GM23338 (cell line): ENCODE measurements at regions not wholly inside any gene's neighbourhood (a gene's known extent, or its start where the extent isn't known, plus 50 kb on each side); places are given as distances from the start of the nearest gene placed in this dataset.

Experiments
- ATAC-seq: fragments of 200-7000 bp; cut with Tn5 transposase; 3 replicates; pipeline ENCODE4 v1.9.1; 2020
- DNase-seq: peaks from one replicate; pipeline ENCODE4 v3.0.0-alpha.2; 2015; ENCODE audit warnings: low spot score
- H2AFZ ChIP-seq: fragments of 200-600 bp; sonication (generic); 2 replicates; pipeline ENCODE4 v1.8.0; 2016; ENCODE audit warnings: antibody characterized with exemption, mild to moderate bottlenecking, moderate library complexity
- H3F3A ChIP-seq: fragments of 200-600 bp; sonication (generic); replicated peaks from 2 replicates; pipeline ENCODE4 v1.8.0; 2017; ENCODE audit warnings: antibody characterized with exemption, mixed run types, low read depth
- H3K27ac ChIP-seq: fragments of 200-600 bp; sonication (generic); 2 replicates; pipeline ENCODE4 v1.6.1; 2016; ENCODE audit warnings: low read depth
- H3K27me3 ChIP-seq: fragments of 200-600 bp; sonication (generic); 2 replicates; pipeline ENCODE4 v1.8.0; 2016; ENCODE audit warnings: mild to moderate bottlenecking, mixed run types, moderate library complexity; ENCODE audit not compliant: insufficient read depth
- H3K36me3 ChIP-seq: fragments of 200-600 bp; sonication (generic); 2 replicates; pipeline ENCODE4 v1.8.0; 2016; ENCODE audit warnings: mild to moderate bottlenecking; ENCODE audit not compliant: insufficient read depth
- H3K4me1 ChIP-seq: fragments of 200-600 bp; sonication (generic); 2 replicates; pipeline ENCODE4 v1.8.0; 2016; ENCODE audit warnings: mild to moderate bottlenecking, moderate library complexity; ENCODE audit not compliant: insufficient read depth
- H3K4me2 ChIP-seq: fragments of 200-600 bp; sonication (generic); 2 replicates; pipeline ENCODE4 v1.7.1; 2017; ENCODE audit warnings: mixed run types
- H3K4me3 ChIP-seq: fragments of 200-600 bp; sonication (generic); 2 replicates; pipeline ENCODE4 v1.6.1; 2016; ENCODE audit warnings: mixed run types
- H3K79me2 ChIP-seq: fragments of 200-600 bp; sonication (generic); replicated peaks from 2 replicates; pipeline ENCODE4 v1.8.0; 2017; ENCODE audit warnings: mild to moderate bottlenecking; ENCODE audit not compliant: insufficient read depth
- H3K9me2 ChIP-seq: fragments of 200-600 bp; sonication (generic); 2 replicates; pipeline ENCODE4 v1.8.0; 2017; ENCODE audit not compliant: insufficient read depth
- H4K20me1 ChIP-seq: fragments of 200-600 bp; sonication (generic); replicated peaks from 2 replicates; pipeline ENCODE4 v1.8.0; 2017; ENCODE audit warnings: mild to moderate bottlenecking; ENCODE audit not compliant: insufficient read depth
- H3K27ac Mint-ChIP-seq: 2 replicates; pipeline ENCODE4 v1.8.0; 2020; ENCODE audit warnings: inconsistent platforms, mild to moderate bottlenecking, moderate library complexity, mixed read lengths
- H3K27me3 Mint-ChIP-seq: 3 replicates; pipeline ENCODE4 v1.8.0; 2022; ENCODE audit warnings: low read depth, mild to moderate bottlenecking, moderate library complexity, mixed read lengths, inconsistent platforms; ENCODE audit not compliant: insufficient read depth, poor library complexity
- H3K36me3 Mint-ChIP-seq: 3 replicates; pipeline ENCODE4 v1.8.0; 2021; ENCODE audit warnings: low read depth, mild to moderate bottlenecking, inconsistent platforms, moderate library complexity, mixed read lengths
- H3K4me1 Mint-ChIP-seq: 3 replicates; pipeline ENCODE4 v1.8.0; 2020; ENCODE audit warnings: mild to moderate bottlenecking, inconsistent platforms, mixed read lengths
- H3K4me3 Mint-ChIP-seq: 3 replicates; pipeline ENCODE4 v1.8.0; 2021; ENCODE audit warnings: moderate library complexity, mild to moderate bottlenecking, inconsistent platforms, mixed read lengths
- H3K9me3 Mint-ChIP-seq: 3 replicates; pipeline ENCODE4 v1.8.0; 2020; ENCODE audit warnings: moderate library complexity, mild to moderate bottlenecking, inconsistent platforms, mixed read lengths
- EZH2 ChIP-seq: fragments of 200-600 bp; sonication (generic); IDR thresholded peaks from one replicate; pipeline ENCODE4 v1.8.0; 2017; ENCODE audit warnings: antibody characterized with exemption, mild to moderate bottlenecking, low read depth; ENCODE audit not compliant: unreplicated experiment
- EZH2phosphoT487 ChIP-seq: fragments of 200-600 bp; sonication (generic); IDR thresholded peaks from one replicate; pipeline ENCODE4 v1.8.1; 2018; ENCODE audit warnings: antibody characterized with exemption; ENCODE audit not compliant: unreplicated experiment
- NANOG ChIP-seq: IDR thresholded peaks from 2 replicates; pipeline ENCODE4 v1.6.1; 2016; ENCODE audit warnings: antibody characterized with exemption, borderline replicate concordance
- POLR2AphosphoS5 ChIP-seq: IDR thresholded peaks from 2 replicates; pipeline ENCODE4 v1.6.1; 2016; ENCODE audit warnings: antibody characterized with exemption, low read depth
- REST ChIP-seq: IDR thresholded peaks from one replicate; pipeline ENCODE4 v1.6.1; 2018; ENCODE audit warnings: antibody characterized with exemption; ENCODE audit not compliant: unreplicated experiment
- STAT1 ChIP-seq: IDR thresholded peaks from one replicate; pipeline ENCODE4 v1.6.1; 2016; ENCODE audit warnings: antibody characterized with exemption; ENCODE audit not compliant: unreplicated experiment
- ZNF114 ChIP-seq: fragments of 250-450 bp; sonication (Bioruptor Pico); IDR thresholded peaks from 2 replicates; pipeline ENCODE4 v1.5.0; 2020; ENCODE audit warnings: mild to moderate bottlenecking, moderate library complexity
- ZNF331 ChIP-seq: fragments of 250-450 bp; sonication (Bioruptor Pico); IDR thresholded peaks from 2 replicates; pipeline ENCODE4 v1.5.0; 2020; ENCODE audit warnings: low read depth, mild to moderate bottlenecking, moderate library complexity
- ZNF462 ChIP-seq: fragments of 250-450 bp; sonication (Bioruptor Pico); IDR thresholded peaks from 2 replicates; pipeline ENCODE4 v1.5.0; 2020; ENCODE audit warnings: mild to moderate bottlenecking, moderate library complexity
- TF ChIP-seq, protein P1 (sequence below), 2 experiments: fragments of 200-600 bp in 1 of 2; sonication (generic) in 1 of 2; conservative IDR thresholded peaks; 2 replicates each; pipeline versions ENCODE4 v1.5.1 to v1.6.1; 2016 to 2017; ENCODE audit warnings: antibody characterized with exemption in 2 of 2, low read depth in 2 of 2, mild to moderate bottlenecking in 2 of 2, moderate library complexity in 1 of 2
- TF ChIP-seq, protein P2 (sequence below): IDR thresholded peaks from 2 replicates; pipeline ENCODE4 v1.6.1; 2016; ENCODE audit warnings: antibody characterized with exemption

DNA sequence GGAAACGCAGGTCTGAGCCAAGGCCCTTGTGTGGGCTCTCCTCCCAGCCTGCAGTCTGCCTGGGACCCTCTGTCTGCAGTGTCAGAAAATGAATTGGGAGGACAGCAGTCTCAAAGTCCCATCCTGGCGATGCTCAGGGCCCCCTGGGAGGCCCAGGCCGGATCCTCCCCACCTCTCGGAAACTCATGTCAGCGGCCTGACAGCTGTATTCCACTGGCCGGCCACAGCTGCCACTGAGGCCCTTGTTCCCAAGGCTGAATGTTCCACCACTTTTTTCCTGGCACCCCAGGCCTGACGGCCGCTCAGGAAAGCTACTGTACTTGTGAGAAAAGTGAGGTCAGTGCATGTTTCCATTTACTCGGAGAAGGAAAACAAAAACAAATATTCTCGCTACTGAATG, 180.0 kb downstream of the FGF18 start (continued):
- TF ChIP-seq ZNF462: no peak

GRCh38 chr5:171599957-171600612, 180.6 kb downstream of the FGF18 start:
- H3K4me3 ChIP-seq: no peak overlapping the region
- peaks cover 10% of the 10 kb centered on the region for H3K27me3 Mint-ChIP-seq
- ATAC-seq: peak; percentile 20; the same call in 1 of the 3 replicates
- no peaks in the 10 kb centered on the region for H3F3A ChIP-seq
- no peaks in the 10 kb centered on the region for H3K36me3 Mint-ChIP-seq
- H3K4me1 Mint-ChIP-seq: peaks cover 4% of the 10 kb centered on the region; the same call in 2 of the 3 replicates
- no peak overlapping the region for H2AFZ ChIP-seq
- H3K4me3 Mint-ChIP-seq: no peak overlapping the region
- H3K4me2 ChIP-seq: no peak overlapping the region
- no peaks in the 10 kb centered on the region; the same call in 2 of the 3 replicates for H3K9me3 Mint-ChIP-seq
- no peak overlapping the region for H3K27ac Mint-ChIP-seq
- H3K4me1 ChIP-seq: no peaks in the 10 kb centered on the region
- no peak overlapping the region for H3K27ac ChIP-seq
- DNase-seq: no peak
- no peaks in the 10 kb centered on the region for H3K36me3 ChIP-seq
- no peaks in the 10 kb centered on the region for H3K79me2 ChIP-seq
- no peaks in the 10 kb centered on the region for H4K20me1 ChIP-seq
- TF ChIP-seq EZH2 (no peak), EZH2phosphoT487 (no peak), POLR2AphosphoS5 (no peak), NANOG (no peak), ZNF114 (CRISPR knock-in tag) (no peak), STAT1 (no peak), ZNF331 (CRISPR knock-in tag) (no peak), REST (no peak)
- TF ChIP-seq, protein P1, sequence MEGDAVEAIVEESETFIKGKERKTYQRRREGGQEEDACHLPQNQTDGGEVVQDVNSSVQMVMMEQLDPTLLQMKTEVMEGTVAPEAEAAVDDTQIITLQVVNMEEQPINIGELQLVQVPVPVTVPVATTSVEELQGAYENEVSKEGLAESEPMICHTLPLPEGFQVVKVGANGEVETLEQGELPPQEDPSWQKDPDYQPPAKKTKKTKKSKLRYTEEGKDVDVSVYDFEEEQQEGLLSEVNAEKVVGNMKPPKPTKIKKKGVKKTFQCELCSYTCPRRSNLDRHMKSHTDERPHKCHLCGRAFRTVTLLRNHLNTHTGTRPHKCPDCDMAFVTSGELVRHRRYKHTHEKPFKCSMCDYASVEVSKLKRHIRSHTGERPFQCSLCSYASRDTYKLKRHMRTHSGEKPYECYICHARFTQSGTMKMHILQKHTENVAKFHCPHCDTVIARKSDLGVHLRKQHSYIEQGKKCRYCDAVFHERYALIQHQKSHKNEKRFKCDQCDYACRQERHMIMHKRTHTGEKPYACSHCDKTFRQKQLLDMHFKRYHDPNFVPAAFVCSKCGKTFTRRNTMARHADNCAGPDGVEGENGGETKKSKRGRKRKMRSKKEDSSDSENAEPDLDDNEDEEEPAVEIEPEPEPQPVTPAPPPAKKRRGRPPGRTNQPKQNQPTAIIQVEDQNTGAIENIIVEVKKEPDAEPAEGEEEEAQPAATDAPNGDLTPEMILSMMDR (conservative IDR thresholded peaks at IDR 0.05; ENCODE audit: low read depth in 2 of 2): no peak
- TF ChIP-seq, protein P2, sequence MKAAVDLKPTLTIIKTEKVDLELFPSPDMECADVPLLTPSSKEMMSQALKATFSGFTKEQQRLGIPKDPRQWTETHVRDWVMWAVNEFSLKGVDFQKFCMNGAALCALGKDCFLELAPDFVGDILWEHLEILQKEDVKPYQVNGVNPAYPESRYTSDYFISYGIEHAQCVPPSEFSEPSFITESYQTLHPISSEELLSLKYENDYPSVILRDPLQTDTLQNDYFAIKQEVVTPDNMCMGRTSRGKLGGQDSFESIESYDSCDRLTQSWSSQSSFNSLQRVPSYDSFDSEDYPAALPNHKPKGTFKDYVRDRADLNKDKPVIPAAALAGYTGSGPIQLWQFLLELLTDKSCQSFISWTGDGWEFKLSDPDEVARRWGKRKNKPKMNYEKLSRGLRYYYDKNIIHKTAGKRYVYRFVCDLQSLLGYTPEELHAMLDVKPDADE: no peak
- no peaks in the 10 kb centered on the region for H3K27me3 ChIP-seq
- H3K9me2 ChIP-seq: peaks cover 9% of the 10 kb centered on the region; the same call in 1 of the 2 replicates
